DMS53 (cell line): ENCODE measurements at regions not wholly inside any gene's neighbourhood (a gene's known extent, or its start where the extent isn't known, plus 50 kb on each side); places are given as distances from the start of the nearest gene placed in this dataset.
A peak's percentile ranks its signal among the peaks of the same experiment; 100 is the strongest.
"Not testable (repeated sequence)": the region's sequence is repeated elsewhere in the genome, so short reads cannot be mapped to it uniquely, and the experiment has no call there.

ENCODE experiments used
- DNase-seq: peaks from one replicate; lab custom pipeline; 2025; lab: John Stamatoyannopoulos, UW

DNA sequence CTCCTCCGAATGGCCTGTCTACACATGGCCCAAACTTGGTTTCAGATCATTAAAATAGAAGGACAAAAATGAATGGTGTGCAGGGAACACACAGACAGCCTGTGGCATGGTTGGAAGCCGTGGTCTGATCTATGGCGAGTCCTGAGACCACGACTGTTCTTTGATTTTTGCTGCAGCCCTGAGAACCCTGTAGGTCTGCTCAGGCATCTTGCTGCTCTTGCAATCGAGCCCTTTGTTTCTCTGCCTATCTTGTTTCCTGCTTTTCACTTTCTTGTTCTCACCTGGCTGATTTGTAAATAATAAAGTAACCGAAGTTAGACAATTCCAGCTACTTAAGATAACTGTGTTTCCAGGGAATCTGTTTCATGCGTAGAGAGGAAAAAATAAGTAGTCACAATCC lies 54.1 kb upstream of the NBPF9 start:
- DNase-seq: peak; percentile 5

DNA sequence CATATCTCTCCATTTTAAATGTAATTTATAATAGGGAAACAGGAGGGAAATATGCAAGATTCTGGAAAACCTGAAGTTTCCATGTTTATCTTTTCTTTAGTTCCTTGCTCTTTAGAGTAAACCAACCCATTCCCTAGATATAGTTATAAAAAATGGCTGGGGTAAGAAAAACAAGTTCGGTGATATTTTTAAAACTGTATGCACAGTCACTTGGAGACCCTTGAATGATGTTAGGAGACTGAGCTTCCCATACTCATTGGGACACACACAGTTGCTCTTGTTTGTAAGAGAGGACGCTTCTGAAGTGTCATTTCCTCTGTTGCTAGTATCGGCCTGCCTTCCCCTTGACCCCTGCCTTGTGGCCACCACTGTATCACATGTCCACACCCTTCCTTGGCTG lies 55.0 kb upstream of the NBPF9 start:
- not testable (repeated sequence) for DNase-seq

DNA sequence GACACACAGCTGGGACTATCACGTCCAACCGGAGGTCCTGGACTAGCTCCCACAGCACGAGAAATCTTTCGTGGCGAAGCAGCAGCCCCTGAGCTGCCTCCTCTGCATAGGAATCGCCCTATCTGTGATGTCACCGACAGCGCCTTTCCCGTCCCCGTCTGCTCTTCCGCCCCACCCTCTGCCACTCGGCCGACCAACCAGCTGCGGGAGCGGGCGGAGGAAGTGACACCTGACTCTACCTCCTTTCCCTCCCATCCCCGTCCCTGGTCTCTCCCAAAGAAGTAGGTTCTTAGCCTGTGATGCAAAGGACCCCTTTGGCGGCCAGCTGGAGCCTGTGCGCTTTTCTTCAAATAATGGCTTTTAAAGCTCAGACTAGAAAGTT lies 59.7 kb upstream of the NBPF9 start:
- DNase-seq: not testable (repeated sequence)

DNA sequence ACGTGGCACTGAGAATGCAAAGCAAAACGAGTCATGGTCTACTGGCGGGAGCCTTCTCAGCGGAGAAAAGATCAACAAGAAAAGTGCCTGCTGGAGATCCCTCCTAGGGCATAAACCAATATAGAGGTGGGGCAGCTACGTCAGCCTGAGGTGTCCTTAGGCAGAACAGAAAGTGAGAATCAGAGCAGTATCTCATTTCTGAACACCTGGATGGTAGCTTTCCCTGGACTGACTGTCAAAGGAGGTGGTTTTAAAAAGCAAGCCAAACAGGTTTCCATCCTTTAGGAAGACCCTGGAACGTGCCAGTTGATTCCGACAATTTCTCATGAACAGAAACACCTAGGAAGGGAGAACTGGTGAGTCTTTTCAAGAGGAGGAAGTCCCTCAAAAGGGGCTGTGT lies 71.4 kb upstream of the NBPF9 start:
- peak; percentile 71 for DNase-seq

DNA sequence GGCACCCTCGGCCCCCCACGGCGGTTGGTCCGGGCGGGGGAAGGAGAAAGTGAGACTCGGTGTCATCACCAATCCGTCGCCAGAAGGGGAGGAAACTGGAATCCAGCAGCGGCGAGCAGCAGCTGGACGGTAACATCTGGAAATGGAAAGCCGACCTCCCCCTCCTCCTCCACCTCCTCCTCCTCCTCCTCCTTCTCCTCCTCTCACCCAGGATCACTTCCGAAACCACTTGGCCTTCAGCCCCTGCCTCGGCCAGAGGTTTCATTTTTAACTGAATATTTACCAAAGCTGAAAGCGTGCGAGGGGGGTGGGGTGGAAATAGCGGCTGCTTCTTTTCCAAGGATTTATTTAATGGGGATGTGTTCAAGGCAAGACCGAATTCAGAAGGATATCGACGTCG lies 72.5 kb upstream of the NBPF9 start:
- not testable (repeated sequence) for DNase-seq

DNA sequence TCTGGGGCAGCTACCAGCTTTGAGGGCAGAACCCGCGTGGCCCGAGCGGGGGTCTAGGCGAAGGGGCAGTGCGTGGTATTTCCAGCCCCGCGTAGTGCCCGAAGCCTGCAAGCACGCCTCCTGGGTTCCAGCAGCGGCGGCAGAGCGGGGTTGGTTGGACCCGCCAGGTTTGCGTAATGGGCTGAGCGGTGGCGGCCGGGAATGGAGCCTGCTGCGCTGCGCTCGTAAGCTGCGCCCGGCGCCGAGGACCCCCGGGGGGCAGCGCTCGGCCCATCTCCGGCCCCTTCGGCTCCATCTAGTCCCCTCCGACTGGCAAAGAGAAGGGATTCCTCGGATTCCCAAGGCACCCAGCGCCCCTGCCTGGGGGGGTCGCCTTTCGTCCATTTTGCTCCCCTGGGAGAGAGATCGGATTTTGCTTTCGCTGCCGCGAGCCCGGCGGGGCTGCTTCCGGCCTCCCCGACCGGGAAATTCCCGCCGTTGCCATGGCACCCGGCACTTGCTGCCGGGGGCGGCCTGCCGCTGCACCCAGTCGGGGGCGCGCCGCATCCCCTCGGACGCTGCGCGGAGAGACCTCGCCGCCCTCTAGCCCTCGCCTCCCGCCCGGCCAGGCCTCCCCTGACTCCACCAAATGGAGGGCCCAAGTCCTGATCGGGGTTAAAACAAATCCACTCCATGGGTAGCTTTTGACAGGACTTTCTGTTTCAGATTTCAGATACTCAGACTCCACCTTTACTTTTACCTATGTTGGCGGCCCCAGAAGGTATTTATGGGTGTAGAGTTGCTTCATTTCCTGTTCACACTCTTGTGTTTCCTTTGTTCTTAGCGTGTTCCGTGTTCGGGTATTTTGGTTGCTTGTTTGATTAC lies 73.3 kb upstream of the NBPF9 start:
- DNase-seq: not testable (repeated sequence)

DNA sequence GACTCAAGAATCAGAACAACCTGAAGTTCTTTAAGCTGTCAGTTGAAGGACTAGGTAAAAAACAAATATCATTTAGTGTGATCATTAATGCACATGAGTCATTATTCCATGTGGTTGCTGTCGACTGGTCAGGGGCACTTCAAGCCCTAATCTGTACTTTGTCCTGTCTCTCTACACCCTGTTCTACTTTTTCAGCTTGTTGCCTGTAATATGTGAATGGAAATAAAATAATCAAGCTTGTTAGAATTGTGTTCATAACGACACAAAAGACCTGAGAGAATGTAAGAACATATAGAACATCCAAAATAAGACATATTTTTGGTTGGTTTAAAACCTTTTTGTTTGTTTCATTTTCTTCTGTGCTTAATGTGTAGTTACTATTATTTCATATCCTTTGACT lies 87.4 kb upstream of the NBPF9 start:
- DNase-seq: not testable (repeated sequence)

DNA sequence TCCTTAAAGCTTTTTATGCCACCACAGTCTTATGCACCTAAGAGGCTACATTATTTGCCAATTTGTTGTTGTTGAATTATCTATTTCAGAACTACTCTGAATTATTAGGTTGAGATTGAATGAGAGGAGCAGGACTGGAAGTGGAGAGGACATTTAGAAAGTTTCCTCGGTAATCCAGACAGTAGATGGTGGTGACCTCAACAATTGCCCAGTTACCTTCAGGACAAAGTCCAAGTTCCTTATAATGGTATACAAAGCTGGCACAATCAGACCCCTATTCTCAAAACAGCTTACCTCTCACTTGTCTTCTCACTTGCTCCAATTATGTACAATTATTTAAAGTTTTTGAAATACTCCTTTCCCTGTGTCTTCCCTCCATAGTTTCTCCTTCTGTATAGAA lies 93.3 kb upstream of the NBPF9 start:
- DNase-seq: not testable (repeated sequence)

DNA sequence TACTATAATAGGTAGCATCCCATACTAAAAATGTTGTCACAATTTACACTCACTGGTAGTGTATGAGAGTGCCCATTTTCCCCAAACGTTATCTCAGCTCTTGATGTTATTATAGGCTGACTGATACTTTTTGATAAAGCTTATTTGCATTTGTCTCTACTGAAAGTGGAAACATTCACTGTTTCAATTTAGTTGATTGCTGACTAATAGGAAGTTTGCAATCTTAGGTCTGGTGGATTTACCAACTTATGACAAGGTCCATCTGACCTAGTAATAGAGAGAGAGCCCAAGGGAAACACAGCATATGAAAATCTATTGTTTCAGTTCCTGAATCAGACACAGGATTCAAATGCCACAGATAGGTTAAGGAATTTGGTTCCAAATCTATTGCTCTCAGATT lies 97.2 kb upstream of the NBPF9 start:
- not testable (repeated sequence) for DNase-seq

DNA sequence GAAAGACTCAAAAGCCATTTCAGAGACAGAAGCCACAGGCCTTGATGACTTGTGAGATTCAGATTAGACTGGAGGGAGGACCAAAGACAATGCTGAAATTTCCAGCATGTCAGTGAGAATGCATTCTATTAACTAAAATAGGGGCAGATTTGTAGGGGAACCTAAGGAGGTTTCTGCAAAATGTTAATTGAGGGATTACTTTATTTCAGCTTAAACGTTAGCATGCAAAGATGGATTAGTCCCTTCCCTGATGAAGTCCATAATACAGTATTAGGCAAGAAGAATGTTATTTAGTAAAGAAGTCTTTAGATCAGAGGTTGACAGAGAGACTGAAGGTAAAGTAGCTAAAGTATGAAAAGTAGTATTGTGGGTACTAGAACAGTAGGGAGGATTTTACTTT lies 98.9 kb upstream of the NBPF9 start:
- DNase-seq: not testable (repeated sequence)

DNA sequence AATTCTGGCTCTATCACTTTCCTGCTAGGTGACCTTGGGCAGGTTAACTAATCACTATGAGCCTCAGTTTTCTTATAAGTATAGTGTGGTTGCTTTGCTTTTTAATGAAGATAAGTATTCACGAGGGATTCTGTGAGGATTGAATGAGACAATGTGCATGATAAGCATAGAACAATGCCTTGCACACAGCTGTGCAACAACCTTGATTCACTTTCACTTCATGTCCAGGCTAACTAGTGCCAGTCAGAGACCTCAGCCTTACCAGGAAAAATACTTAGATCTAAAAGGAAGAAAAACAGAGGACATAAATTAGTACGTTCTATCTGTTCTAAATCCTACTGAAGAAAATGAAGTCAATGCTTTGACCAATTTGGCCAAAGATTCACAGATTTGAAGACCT lies 101.0 kb upstream of the NBPF9 start:
- DNase-seq: not testable (repeated sequence)

DNA sequence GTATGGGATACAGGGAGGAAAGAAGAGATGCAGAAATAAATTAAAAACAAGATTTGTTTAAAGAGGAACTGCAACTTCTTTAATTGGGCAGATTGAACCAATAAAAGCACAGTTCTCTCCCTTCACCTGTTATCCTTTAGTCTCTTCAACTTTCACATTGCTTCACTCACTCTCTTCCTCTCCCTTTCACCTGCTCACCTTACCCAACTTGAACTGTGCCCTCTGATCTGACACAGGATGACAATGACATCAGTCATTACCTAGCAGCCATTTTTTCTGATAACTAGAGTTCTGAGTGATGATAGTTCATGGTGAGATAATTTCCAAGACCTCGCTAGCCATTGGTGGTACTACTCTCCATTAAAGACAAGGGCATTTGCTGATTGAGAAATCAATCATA lies 105.5 kb upstream of the NBPF9 start:
- not testable (repeated sequence) for DNase-seq

DNA sequence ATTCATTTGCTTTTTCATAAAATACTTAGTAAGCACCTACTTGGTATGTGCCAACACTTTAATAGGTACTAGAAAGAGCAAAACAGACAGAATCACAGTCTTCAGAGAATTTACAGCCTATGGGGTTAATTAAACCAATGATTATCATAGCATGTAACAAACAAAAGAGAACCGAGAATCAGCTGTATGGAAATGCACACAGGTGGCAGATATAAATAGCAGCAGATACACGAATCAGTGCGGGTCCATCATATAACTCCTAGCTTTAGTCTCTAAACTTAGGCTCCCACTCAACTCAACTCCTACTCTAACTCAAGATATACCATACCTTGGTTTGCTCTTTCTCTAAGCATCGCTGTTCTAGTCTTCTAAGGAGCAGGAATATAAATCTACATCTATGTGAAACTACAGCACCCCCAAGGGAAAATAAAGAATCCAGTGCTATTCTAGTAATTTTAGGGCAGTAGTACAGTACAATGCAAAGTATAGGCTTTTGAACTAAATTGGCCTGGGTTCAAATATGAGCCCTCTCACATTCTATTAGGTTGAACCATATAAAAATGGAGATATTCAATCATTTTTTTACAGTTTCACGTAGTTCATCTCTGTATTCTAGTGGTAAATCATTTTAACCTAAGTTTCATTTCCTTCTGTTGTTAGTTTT lies 108.5 kb upstream of the NBPF9 start:
- not testable (repeated sequence) for DNase-seq

DNA sequence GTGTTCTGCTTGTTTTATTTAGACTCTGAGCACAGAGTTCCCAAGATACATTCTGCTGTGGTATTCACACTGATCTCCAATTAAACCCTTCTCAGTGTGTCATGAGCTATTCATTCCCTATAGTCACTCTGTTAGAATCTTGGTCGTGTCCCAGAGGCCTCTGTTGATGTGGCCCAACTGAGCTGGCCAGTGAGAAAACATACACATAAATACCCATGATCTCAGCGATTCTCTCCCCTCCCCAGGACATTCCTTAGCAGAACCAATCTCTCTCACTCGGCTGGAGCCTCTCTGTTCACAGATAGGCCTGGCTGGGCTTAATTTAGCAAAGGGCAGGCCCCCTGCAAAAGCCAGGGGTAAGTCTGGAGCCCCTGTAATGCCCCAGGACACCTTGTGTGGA lies 109.6 kb upstream of the NBPF9 start:
- not testable (repeated sequence) for DNase-seq

DNA sequence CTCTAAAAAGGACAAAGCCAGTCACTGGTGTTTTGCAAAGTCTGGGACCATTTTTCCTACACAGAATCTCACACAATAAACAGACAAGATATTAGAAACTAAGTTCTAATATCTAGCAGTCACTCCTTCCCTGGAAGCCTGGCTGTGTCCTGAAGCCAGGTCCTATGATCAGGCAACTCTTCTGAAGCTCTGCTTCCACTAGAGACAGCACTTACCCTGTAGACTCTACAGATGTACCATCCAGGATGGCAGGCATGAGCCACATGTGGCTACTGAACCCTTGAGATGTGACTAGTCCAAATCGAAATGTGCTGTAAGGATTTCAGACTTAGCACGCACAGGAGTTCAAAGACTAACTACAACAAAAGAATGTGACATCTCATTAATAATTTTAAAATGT lies 110.3 kb upstream of the NBPF9 start:
- DNase-seq: not testable (repeated sequence)

DNA sequence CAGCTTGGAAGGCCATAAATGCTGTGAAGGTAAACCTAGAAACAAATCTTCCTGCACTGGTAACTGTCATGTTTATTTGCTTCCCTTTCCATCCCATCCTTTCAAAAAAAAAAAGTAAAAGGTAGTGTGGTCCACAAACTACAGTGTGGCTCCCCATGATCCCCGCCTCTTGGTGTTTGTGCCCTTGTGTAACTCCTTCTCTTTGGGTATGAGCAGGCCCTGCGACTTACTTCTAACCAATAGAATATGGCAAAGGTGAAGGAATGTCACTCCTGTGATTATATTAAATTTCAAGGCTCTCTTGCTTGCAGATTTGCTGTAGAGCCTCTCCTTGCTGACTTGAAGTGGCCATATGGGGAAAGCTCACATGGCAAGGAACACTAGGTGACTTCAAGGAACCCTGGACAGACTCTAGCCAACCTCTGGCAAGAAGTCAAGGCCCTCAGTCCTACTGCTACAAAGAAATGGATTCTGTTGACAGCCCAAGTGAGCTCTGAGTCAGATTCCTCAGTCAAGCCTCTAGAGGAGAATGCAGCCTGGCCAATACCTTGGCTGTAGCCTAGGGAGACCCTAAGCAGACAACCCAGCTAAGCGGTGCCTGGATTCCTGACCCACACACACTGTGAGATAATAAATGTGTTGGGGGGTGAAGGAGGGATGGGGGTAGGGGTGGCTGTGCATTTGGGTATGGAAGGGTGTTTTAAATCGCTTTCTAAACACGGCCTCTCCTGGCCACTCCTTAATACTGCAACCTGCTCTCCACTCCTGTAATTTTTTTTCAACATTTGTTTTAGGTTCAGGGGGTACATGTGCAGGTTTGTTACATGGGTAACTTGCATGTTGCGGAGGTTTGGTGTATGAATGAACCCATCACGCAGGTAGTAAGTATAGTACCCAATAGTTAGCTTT lies 115.0 kb upstream of the NBPF9 start:
- not testable (repeated sequence) for DNase-seq

DNA sequence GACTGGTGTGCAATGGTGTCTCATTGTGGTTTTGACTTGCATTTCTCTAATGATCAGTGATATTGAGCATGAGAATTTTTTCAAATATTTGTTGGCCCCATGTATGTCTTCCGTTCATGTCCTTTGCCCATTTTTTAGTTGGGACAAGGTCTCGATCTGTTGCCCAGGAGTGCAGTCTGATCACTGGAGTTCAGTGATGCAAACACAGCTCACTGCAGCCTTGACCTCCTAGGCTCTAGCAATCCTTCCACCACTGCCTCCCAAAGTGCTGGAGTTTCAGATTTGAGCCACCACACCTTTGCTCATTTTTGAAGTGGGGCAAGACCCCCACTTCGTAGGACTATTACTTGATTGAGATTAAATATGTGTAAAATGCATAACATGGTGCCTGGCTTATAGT lies 116.2 kb upstream of the NBPF9 start:
- DNase-seq: not testable (repeated sequence)

DNA sequence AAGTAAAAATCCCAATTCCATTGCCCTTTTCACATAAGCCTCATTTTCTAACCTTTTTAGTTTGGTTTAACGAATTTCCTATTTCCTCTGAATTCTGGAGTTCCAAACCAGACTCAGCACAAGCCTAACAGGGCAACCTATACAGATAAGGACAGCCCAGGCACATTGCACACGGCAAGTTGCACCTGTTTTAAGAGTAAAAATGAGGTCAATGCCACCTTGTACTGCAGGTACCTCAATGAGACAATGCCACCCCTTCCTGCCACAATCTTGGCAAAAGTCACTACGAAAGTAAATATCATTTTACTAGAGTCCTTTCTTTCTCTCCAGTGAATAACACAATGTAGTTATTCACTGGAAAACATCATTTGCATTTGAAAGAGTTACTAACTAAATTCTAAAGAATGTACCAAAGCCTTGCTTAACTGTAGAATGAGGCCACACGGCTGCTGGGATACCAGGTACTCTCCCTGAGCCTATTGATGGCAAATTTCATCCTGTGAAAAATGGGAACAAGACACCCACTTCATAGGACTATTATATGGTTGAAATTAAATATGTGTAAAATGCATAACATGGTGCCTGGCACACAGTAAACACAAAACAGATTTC lies 117.2 kb upstream of the NBPF9 start:
- not testable (repeated sequence) for DNase-seq

DNA sequence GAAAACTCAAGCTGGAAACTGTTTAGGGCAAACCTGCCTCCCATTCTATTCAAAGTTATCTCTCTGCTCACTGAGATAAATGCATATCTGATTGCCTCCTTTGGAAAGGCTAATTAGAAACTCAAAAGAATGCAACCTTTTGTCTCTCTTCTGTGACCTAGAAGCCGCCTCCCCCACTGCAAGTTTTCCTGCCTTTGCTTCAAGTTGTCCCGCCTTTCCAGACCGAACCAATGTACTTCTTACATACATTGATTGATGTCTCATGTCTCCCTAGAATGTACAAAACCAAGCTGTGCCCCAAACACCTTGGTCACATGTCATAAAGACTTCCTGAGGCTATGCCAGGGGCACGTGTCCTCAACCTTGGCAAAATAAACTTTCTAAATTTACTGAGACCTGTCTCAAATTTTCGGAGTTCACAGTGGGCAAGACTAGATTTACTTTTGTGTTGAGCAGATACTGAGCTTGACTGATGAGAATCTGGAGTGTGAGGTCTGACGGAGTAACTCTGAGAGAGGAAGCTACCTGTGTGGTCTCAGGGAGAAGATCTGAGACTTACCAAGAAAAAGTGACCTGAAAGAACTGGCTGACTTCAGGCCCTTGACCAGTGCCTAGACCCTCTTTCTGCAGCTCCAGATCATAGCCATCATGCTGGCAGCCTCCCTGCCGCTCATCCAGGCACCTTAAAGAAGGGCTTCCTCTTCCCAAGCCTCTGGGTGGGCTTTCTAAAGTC lies 124.7 kb upstream of the NBPF9 start:
- DNase-seq: not testable (repeated sequence)

DNA sequence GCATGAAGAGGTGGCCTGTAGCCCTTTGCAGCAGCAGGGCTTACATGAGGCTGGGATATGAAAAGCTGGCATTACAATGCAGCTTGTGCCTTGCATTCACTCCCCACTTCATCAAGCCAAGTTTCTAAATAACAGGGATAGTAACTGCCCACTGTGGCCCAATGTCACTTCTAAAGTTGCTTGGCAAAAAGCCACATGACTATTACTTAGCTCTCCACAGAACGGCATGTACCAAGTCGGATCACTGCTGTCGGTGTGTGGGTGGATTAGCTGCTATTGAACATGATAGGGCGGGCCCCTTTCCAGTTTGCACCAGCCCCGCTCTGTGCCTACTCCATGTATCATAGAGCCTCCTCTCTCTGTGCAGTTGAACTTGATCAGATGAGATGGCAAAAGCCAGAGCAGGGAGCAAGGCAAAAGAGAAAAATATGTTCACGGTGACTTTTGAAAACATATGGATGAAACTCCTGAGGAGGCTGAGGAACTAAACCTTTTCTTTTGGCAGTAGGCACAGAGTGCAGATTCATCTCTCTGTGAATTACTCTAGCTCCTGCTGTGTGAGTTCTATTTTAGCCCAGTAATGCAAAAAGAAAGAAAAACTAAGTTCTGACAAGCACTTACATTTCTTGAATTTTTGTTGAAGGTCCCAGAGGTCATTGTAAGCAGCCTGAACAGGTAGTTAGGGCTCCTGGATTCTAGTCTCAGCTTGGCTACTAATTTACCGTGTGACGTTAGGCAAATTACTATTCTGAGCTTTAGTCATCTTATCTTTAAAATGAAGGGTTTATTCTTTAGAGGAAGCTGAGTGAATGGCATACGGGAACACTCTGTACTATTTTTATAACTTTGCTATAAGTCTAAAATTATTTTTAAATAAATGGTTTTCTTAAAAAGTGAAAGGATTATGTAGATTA lies 125.6 kb upstream of the NBPF9 start:
- not testable (repeated sequence) for DNase-seq
